ENCODE measurements at regions not wholly inside any gene's neighbourhood (a gene's known extent, or its start where the extent isn't known, plus 50 kb on each side); places are given as distances from the start of the nearest gene placed in this dataset.

DNA sequence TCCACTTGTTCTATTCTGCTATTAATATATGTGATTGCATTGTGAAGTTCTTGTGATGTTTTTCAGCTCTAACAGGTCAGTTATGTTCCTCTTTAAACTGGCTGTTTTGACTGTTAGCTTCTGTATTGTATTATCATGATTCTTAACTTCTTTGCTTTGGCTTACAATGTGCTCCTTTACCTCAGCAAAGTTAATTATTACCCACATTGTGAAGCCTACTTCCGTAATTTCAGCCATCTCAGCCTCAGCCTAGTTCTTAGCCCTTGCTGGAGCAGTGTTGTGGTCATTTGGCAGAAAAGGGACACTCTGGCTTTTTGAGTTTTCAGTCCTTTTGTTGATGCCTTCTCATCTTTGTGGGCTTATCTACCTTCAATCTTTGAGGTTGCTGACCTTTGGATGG, 440.2 kb downstream of the TBC1D32 start:
- intact Hi-C loops (cut with micrococcal nuclease; ENCODE audit: unreplicated experiment) (no loop called here), in situ Hi-C loops (cut with HindIII; ENCODE audit: low pct_unique_long_range_greater_than_20kb, low sequenced_read_pairs) (no loop called here)
- ChIA-PET CTCF (no interaction called here), POLR2A (no interaction called here)
- H3K4me1 ChIP-seq (ENCODE audit: control insufficient read depth, insufficient read depth, low read length) = no peaks in the 10 kb centered on the region
- H3K9me3 ChIP-seq (ENCODE audit: control insufficient read depth, insufficient read depth, low read depth, low read length) = no peaks in the 10 kb centered on the region
- ATAC-seq = no peak
- H3K4me3 ChIP-seq (ENCODE audit: low read depth in 2 of 2, low read length in 2 of 2) = no peak overlapping the region
- TF ChIP-seq SIN3A (IDR thresholded peaks at IDR 0.05; ENCODE audit: borderline replicate concordance, insufficient read depth, low read depth, low read length) (no peak), TCF7L2 (IDR thresholded peaks at IDR 0.05; ENCODE audit: low read depth, low read length) (no peak), POLR2AphosphoS5 (IDR thresholded peaks at IDR 0.05; ENCODE audit: low read depth, low read length) (no peak)
- TF ChIP-seq, protein P1, sequence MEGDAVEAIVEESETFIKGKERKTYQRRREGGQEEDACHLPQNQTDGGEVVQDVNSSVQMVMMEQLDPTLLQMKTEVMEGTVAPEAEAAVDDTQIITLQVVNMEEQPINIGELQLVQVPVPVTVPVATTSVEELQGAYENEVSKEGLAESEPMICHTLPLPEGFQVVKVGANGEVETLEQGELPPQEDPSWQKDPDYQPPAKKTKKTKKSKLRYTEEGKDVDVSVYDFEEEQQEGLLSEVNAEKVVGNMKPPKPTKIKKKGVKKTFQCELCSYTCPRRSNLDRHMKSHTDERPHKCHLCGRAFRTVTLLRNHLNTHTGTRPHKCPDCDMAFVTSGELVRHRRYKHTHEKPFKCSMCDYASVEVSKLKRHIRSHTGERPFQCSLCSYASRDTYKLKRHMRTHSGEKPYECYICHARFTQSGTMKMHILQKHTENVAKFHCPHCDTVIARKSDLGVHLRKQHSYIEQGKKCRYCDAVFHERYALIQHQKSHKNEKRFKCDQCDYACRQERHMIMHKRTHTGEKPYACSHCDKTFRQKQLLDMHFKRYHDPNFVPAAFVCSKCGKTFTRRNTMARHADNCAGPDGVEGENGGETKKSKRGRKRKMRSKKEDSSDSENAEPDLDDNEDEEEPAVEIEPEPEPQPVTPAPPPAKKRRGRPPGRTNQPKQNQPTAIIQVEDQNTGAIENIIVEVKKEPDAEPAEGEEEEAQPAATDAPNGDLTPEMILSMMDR (IDR thresholded peaks at IDR 0.05) = no peak
- TF ChIP-seq, protein P2, sequence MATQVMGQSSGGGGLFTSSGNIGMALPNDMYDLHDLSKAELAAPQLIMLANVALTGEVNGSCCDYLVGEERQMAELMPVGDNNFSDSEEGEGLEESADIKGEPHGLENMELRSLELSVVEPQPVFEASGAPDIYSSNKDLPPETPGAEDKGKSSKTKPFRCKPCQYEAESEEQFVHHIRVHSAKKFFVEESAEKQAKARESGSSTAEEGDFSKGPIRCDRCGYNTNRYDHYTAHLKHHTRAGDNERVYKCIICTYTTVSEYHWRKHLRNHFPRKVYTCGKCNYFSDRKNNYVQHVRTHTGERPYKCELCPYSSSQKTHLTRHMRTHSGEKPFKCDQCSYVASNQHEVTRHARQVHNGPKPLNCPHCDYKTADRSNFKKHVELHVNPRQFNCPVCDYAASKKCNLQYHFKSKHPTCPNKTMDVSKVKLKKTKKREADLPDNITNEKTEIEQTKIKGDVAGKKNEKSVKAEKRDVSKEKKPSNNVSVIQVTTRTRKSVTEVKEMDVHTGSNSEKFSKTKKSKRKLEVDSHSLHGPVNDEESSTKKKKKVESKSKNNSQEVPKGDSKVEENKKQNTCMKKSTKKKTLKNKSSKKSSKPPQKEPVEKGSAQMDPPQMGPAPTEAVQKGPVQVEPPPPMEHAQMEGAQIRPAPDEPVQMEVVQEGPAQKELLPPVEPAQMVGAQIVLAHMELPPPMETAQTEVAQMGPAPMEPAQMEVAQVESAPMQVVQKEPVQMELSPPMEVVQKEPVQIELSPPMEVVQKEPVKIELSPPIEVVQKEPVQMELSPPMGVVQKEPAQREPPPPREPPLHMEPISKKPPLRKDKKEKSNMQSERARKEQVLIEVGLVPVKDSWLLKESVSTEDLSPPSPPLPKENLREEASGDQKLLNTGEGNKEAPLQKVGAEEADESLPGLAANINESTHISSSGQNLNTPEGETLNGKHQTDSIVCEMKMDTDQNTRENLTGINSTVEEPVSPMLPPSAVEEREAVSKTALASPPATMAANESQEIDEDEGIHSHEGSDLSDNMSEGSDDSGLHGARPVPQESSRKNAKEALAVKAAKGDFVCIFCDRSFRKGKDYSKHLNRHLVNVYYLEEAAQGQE (IDR thresholded peaks at IDR 0.05; ENCODE audit: insufficient read depth in 1 of 2, low read depth in 2 of 2, low read length in 1 of 2) = no peak
- H3K27me3 ChIP-seq (ENCODE audit: control insufficient read depth, insufficient read depth, low read length) = no peaks in the 10 kb centered on the region
- BruUV-seq (replicated peaks) = no TSS peak
- no peak for DNase-seq (ENCODE audit: low read depth, low spot score)
- H3K36me3 ChIP-seq (ENCODE audit: control insufficient read depth, insufficient read depth, low read length) = no peaks in the 10 kb centered on the region
- no peak overlapping the region for H3K27ac ChIP-seq (ENCODE audit: low read length)

DNA sequence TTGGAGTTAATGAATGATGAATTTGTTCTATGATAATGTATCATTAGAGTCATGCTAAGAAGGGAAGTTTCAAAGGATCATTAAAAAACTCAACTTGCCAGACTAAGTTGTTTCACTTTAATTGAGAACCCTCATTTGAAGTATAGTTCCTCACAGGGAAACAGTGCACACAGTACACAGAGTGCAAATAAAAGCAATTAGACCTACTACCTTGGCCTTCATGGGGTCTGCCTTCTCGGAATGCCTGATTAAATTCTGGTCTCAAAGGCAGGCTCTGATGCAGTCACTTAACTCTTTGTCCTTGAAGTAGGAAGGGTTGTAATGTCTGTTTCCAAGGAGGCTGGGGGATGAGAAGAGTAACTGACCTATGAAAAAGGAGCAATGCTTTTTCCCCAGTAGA, 457.3 kb downstream of the TBC1D32 start:
- no peaks in the 10 kb centered on the region for H3K4me1 ChIP-seq (ENCODE audit: control insufficient read depth, insufficient read depth, low read length)
- H3K4me3 ChIP-seq (ENCODE audit: low read depth in 2 of 2, low read length in 2 of 2) = no peak overlapping the region
- no peaks in the 10 kb centered on the region for H3K36me3 ChIP-seq (ENCODE audit: control insufficient read depth, insufficient read depth, low read length)
- no peaks in the 10 kb centered on the region for H3K9me3 ChIP-seq (ENCODE audit: control insufficient read depth, insufficient read depth, low read depth, low read length)
- no peak for TF ChIP-seq TCF7L2 (IDR thresholded peaks at IDR 0.05; ENCODE audit: low read depth, low read length)
- TF ChIP-seq, protein P2 (IDR thresholded peaks at IDR 0.05; ENCODE audit: insufficient read depth in 1 of 2, low read depth in 2 of 2, low read length in 1 of 2) = no peak
- TF ChIP-seq SIN3A (IDR thresholded peaks at IDR 0.05; ENCODE audit: borderline replicate concordance, insufficient read depth, low read depth, low read length) = no peak
- TF ChIP-seq POLR2AphosphoS5 (IDR thresholded peaks at IDR 0.05; ENCODE audit: low read depth, low read length) = no peak
- TF ChIP-seq, protein P1 (IDR thresholded peaks at IDR 0.05) = no peak
- no peak for ATAC-seq
- in situ Hi-C loops (cut with HindIII; ENCODE audit: low pct_unique_long_range_greater_than_20kb, low sequenced_read_pairs) = no loop called here
- intact Hi-C loops (cut with micrococcal nuclease; ENCODE audit: unreplicated experiment) = no loop called here
- CTCF ChIA-PET = no interaction called here
- no peaks in the 10 kb centered on the region for H3K27me3 ChIP-seq (ENCODE audit: control insufficient read depth, insufficient read depth, low read length)
- BruUV-seq (replicated peaks) = no TSS peak
- no peak overlapping the region for H3K27ac ChIP-seq (ENCODE audit: low read length)
- POLR2A ChIA-PET = no interaction called here
- DNase-seq (ENCODE audit: low read depth, low spot score) = no peak
